Astrocyte of the spinal cord (primary cell): ENCODE measurements at regions not wholly inside any gene's neighbourhood (a gene's known extent, or its start where the extent isn't known, plus 50 kb on each side); places are given as distances from the start of the nearest gene placed in this dataset.

Experiments used
- DNase-seq: peaks from one replicate; pipeline ENCODE4 v3.0.0; 2011; ENCODE audit warnings: low read depth, low spot score
- H3K4me3 ChIP-seq: 2 replicates; pipeline ENCODE4 v1.5.1; 2011; ENCODE audit warnings: low read depth, mild to moderate bottlenecking, low read length, moderate library complexity
- CTCF ChIP-seq: IDR thresholded peaks from 2 replicates; pipeline ENCODE4 v1.5.1; 2012; ENCODE audit warnings: low read depth, mild to moderate bottlenecking, low read length, inconsistent platforms
- in situ Hi-C: cut with HindIII; loops from 2 replicates; pipeline ENCODE4 v1.10.0; 2017; ENCODE audit warnings: low sequenced_read_pairs

- no peak for DNase-seq
- no peak for TF ChIP-seq CTCF
Measured at GRCh38 chr11:27860811-27861210, 160.6 kb upstream of the BDNF start.

GRCh38 chr11:27858866-27859265, 158.6 kb upstream of the BDNF start:
- in situ Hi-C loops = no loop called here
- TF ChIP-seq CTCF = no peak
- no peak overlapping the region for H3K4me3 ChIP-seq
- DNase-seq = no peak

More at GRCh38 chr11:27860811-27861210, 160.6 kb upstream of the BDNF start:
- in situ Hi-C loops = no loop called here
- no peak overlapping the region for H3K4me3 ChIP-seq

- no peak overlapping the region for H3K4me3 ChIP-seq
- DNase-seq = no peak
- in situ Hi-C loops = no loop called here
- TF ChIP-seq CTCF = no peak
Measured at GRCh38 chr11:27857588-27857987, 157.3 kb upstream of the BDNF start.

GRCh38 chr11:27857014-27857413, 156.8 kb upstream of the BDNF start:
- no peak for DNase-seq
- TF ChIP-seq CTCF = no peak
- in situ Hi-C loops = no loop called here
- H3K4me3 ChIP-seq = no peak overlapping the region

GRCh38 chr11:27848423-27848822, 148.2 kb upstream of the BDNF start:
- DNase-seq = no peak
- no peak overlapping the region for H3K4me3 ChIP-seq
- no peak for TF ChIP-seq CTCF
- in situ Hi-C loops = no loop called here

- DNase-seq = no peak
- TF ChIP-seq CTCF = no peak
- in situ Hi-C loops = no loop called here
- H3K4me3 ChIP-seq = no peak overlapping the region
Measured at GRCh38 chr11:27847496-27847895, 147.2 kb upstream of the BDNF start.

- no peak for DNase-seq
- TF ChIP-seq CTCF = no peak
- no peak overlapping the region for H3K4me3 ChIP-seq
- in situ Hi-C loops = no loop called here
Measured at GRCh38 chr11:27842290-27842689, 142.0 kb upstream of the BDNF start.
